Stimulated activated naive CD8-positive, alpha-beta T cell treated with anti-CD3 and anti-CD28 coated beads, Interleukin-15, amount 100 ng/mL, for 72 hours (primary cell): ENCODE measurements at regions not wholly inside any gene's neighbourhood (a gene's known extent, or its start where the extent isn't known, plus 50 kb on each side); places are given as distances from the start of the nearest gene placed in this dataset.

Source experiments
- ATAC-seq: fragments of 150-1000 bp; cut with Tn5 transposase; 2 replicates; pipeline ENCODE4 v1.10.0; 2021; ENCODE audit warnings: mild to moderate bottlenecking, moderate library complexity
- DNase-seq, 2 donors: peaks; one replicate each; pipeline ENCODE4 v3.0.0; 2021 to 2022
- H3K27ac Mint-ChIP-seq, 2 donors: one replicate each; pipeline ENCODE4 v1.8.0; 2022; ENCODE audit warnings: mild to moderate bottlenecking in 2 of 2, mixed read lengths in 2 of 2, moderate library complexity in 2 of 2
- H3K27me3 Mint-ChIP-seq: one replicate; pipeline ENCODE4 v1.8.0; 2022; ENCODE audit warnings: mixed read lengths
- H3K4me1 Mint-ChIP-seq: one replicate; pipeline ENCODE4 v1.8.0; 2022; ENCODE audit warnings: mild to moderate bottlenecking, mixed read lengths
- H3K4me3 Mint-ChIP-seq, 2 donors: one replicate each; pipeline ENCODE4 v1.8.0; 2022; ENCODE audit warnings: mild to moderate bottlenecking in 2 of 2, mixed read lengths in 2 of 2, moderate library complexity in 1 of 2
- H3K9me3 Mint-ChIP-seq, 2 donors: one replicate each; pipeline ENCODE4 v1.8.0; 2022; ENCODE audit warnings: mixed read lengths in 2 of 2

- H3K27ac Mint-ChIP-seq = no peak overlapping the region
- no peaks in the 10 kb centered on the region for H3K9me3 Mint-ChIP-seq
- ATAC-seq = no peak
- H3K27me3 Mint-ChIP-seq = no peaks in the 10 kb centered on the region
- no peak overlapping the region for H3K4me3 Mint-ChIP-seq
- H3K4me1 Mint-ChIP-seq = peaks cover 10% of the 10 kb centered on the region
- DNase-seq = no peak
These were observed 54.7 kb upstream of the PGM2 start for GRCh38 chr4:37771771-37772170.

GRCh38 chr4:37770016-37770415 lies 56.5 kb upstream of the PGM2 start:
- no peaks in the 10 kb centered on the region for H3K27me3 Mint-ChIP-seq
- H3K4me1 Mint-ChIP-seq = peaks cover 23% of the 10 kb centered on the region
- H3K27ac Mint-ChIP-seq = no peak overlapping the region
- no peaks in the 10 kb centered on the region for H3K9me3 Mint-ChIP-seq
- H3K4me3 Mint-ChIP-seq = no peak overlapping the region
- no peak for DNase-seq
- ATAC-seq = no peak

DNA sequence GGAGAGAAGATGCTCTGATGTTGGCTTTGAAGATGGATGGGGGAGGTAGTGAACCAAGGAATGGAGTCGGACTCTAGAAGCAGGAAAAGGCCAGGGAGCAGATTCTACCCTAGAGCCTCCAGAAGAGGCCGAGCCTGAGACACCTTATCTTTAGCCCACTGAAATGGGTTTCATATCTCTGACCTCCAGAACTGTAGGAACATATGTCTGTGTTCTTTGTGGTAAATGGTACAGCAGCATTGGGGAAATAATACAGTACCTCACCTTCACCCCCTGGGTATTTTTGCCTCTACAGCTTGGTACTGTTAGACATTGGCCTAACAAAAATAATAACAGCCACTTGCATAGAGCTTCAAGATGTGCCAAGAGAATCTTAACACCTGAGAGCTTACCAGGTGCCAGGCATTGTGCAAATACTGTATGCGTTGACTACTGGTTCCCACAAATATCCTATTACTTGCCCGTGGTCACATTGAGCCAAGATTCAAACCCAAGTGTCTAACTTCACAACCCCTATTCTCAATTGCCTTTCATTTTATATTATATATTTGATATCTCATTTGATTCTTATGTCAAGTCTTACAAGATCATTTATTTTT lies 57.0 kb upstream of the PGM2 start:
- Mint-ChIP-seq H3K4me3 (no peak overlapping the region), H3K4me1 (peaks cover 23% of the 10 kb centered on the region), H3K9me3 (no peaks in the 10 kb centered on the region), H3K27ac (no peak overlapping the region), H3K27me3 (no peaks in the 10 kb centered on the region)
- no peak for DNase-seq
- ATAC-seq = no peak

DNA sequence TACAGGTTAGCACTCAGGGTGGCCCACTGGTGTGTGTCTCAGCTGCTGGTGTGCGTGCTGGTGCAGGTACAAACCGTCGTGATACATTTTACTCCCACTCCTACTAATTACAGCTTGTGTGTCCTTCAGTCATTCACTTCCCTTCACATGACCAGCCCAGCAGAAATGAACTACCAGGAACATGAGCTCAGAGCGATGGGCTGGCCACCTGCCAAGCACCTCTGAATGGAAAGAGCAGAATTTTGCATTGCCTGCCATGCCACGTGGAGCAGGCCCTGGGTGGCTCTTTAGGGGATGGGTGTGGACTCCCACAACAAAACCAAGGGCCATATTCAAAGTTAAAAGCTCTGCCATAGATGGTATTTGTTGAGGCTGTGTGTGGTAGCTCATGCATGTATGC lies 58.9 kb upstream of the PGM2 start:
- H3K4me3 Mint-ChIP-seq = no peak overlapping the region
- H3K27me3 Mint-ChIP-seq = no peaks in the 10 kb centered on the region
- ATAC-seq (no peak), DNase-seq (no peak)
- peaks cover 23% of the 10 kb centered on the region for H3K4me1 Mint-ChIP-seq
- no peaks in the 10 kb centered on the region for H3K9me3 Mint-ChIP-seq
- no peak overlapping the region for H3K27ac Mint-ChIP-seq

DNA sequence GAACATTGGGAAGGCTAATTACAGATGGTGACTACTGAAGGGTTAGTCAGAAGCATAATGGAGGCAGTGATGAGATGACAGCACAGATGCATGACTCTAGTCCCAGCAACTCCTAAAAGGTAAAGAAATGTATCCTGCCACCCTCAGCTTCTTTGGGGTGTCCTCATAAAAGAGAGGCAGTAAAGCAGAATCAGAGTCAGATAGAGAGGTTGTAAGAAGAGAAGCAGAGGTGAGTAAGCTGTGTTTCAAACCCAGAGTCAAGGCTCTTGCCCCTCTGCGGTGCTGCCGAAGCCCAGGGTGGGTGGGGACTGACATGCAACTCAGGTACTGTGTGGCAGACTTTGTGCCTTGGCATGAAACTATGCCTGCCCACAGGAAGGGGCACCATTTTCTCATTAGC lies 59.5 kb upstream of the PGM2 start:
- Mint-ChIP-seq H3K4me1 (peaks cover 23% of the 10 kb centered on the region), H3K27ac (no peak overlapping the region), H3K27me3 (no peaks in the 10 kb centered on the region), H3K9me3 (no peaks in the 10 kb centered on the region), H3K4me3 (no peak overlapping the region)
- DNase-seq (no peak), ATAC-seq (peak; percentile 7)

GRCh38 chr4:37765741-37766140 lies 60.7 kb upstream of the PGM2 start:
- Mint-ChIP-seq H3K27me3 (no peaks in the 10 kb centered on the region), H3K27ac (peak overlapping the region; percentile 79 to 90), H3K4me3 (peak overlapping the region; percentile 25 to 30)

GRCh38 chr4:37763831-37764230 lies 62.7 kb upstream of the PGM2 start:
- no peak overlapping the region for H3K27ac Mint-ChIP-seq
- H3K9me3 Mint-ChIP-seq = no peaks in the 10 kb centered on the region
- ATAC-seq (no peak), DNase-seq (no peak)
- no peak overlapping the region for H3K4me3 Mint-ChIP-seq
- H3K27me3 Mint-ChIP-seq = no peaks in the 10 kb centered on the region
- peaks cover 23% of the 10 kb centered on the region for H3K4me1 Mint-ChIP-seq

More at GRCh38 chr4:37765741-37766140, 60.7 kb upstream of the PGM2 start:
- Mint-ChIP-seq H3K9me3 (no peaks in the 10 kb centered on the region), H3K4me1 (peaks cover 23% of the 10 kb centered on the region)
- DNase-seq (peak; percentile 33 to 36), ATAC-seq (peak; percentile 87)

- Mint-ChIP-seq H3K4me1 (peaks cover 29% of the 10 kb centered on the region), H3K27ac (no peak overlapping the region), H3K9me3 (no peaks in the 10 kb centered on the region), H3K4me3 (no peak overlapping the region), H3K27me3 (no peaks in the 10 kb centered on the region)
- DNase-seq = no peak
- no peak for ATAC-seq
These were observed 63.5 kb upstream of the PGM2 start for GRCh38 chr4:37762991-37763368.

DNA sequence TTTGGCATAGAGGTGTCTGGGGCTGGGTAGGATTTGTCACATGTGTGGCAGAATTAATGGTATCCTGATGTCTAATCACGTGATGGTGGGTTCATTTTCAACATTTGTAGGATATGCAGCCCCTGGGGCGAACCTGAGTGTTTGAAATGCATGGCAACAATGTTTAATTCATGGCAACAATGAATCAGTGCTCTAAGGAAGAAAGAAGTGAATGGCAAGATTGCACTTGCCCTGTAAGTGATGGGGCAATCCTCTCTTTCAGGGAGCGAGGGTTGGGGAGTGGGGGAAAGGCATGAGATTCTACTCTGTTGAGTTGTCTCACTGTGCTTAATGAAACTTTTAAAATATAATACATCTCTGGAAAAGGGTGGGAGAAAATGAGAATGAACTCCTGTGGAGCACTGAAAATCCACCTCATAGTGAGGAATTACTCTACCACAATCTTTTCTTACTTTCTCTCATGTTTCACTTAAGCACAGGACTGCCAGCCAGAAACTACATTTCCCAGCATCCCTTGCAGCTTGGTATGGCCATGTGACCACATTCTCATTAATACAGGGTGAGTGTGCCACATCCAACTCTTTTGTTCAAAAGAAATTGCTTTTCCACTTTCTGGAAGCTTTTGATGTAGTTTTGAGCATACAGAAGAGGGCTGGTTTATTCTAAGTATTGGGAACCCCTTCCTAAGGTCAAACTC lies 64.0 kb upstream of the PGM2 start:
- H3K4me3 Mint-ChIP-seq = no peak overlapping the region
- H3K4me1 Mint-ChIP-seq = peaks cover 31% of the 10 kb centered on the region
- no peak for ATAC-seq
- DNase-seq = no peak
- no peak overlapping the region for H3K27ac Mint-ChIP-seq
- H3K27me3 Mint-ChIP-seq = no peaks in the 10 kb centered on the region
- no peaks in the 10 kb centered on the region for H3K9me3 Mint-ChIP-seq

DNA sequence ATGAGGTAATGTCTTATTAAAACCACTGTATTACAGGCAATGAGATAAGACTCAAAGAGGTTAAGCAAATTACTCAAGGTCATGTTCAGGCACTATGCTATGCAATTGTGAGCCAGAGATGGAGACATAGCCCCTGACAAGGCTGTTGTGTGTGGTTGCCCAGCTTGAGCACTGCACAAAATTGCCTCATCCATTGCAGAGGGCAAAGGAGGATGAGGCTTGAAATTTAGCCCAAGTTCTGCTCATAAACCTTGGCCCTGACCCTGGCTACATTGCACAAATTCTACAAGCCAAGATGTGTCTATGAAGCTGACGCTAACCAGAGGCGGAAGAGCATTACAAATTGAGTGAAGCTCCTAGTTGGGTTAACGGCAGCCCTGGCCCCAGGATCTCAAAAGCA lies 65.6 kb upstream of the PGM2 start:
- H3K27ac Mint-ChIP-seq = no peak overlapping the region
- no peak for ATAC-seq
- no peaks in the 10 kb centered on the region for H3K27me3 Mint-ChIP-seq
- H3K9me3 Mint-ChIP-seq = no peaks in the 10 kb centered on the region
- DNase-seq = no peak
- no peak overlapping the region for H3K4me3 Mint-ChIP-seq
- H3K4me1 Mint-ChIP-seq = peaks cover 15% of the 10 kb centered on the region

- no peak overlapping the region for H3K27ac Mint-ChIP-seq
- no peak for ATAC-seq
- H3K27me3 Mint-ChIP-seq = no peaks in the 10 kb centered on the region
- no peak overlapping the region for H3K4me3 Mint-ChIP-seq
- peaks cover 12% of the 10 kb centered on the region for H3K4me1 Mint-ChIP-seq
- DNase-seq = no peak
- H3K9me3 Mint-ChIP-seq = no peaks in the 10 kb centered on the region
These were observed 66.7 kb upstream of the PGM2 start for GRCh38 chr4:37759833-37760232.

DNA sequence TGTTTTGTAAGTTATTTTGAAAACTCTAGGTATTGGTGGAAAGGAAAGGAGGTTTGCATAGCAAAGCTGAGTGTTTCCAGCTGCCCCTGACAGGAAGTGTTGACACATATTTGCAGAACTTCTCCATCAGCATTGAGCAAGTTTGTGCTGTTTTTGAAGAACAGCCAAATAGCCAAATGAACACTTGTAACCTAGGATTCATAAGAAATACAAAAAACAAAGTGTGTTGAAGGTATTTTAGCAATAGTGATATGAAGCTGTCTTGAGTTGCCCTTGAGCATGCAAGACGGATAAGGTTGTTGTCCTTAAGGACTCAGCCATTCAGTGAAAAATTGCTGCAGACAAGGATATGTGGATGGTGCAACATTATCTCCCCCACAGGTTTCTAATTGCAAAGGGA lies 68.3 kb upstream of the PGM2 start:
- no peak for DNase-seq
- H3K4me1 Mint-ChIP-seq = peaks cover 21% of the 10 kb centered on the region
- H3K9me3 Mint-ChIP-seq = no peaks in the 10 kb centered on the region
- H3K4me3 Mint-ChIP-seq = no peak overlapping the region
- H3K27ac Mint-ChIP-seq = no peak overlapping the region
- H3K27me3 Mint-ChIP-seq = no peaks in the 10 kb centered on the region
- ATAC-seq = peak; percentile 43

GRCh38 chr4:37757761-37758160 lies 68.7 kb upstream of the PGM2 start:
- no peak overlapping the region for H3K4me3 Mint-ChIP-seq
- H3K27me3 Mint-ChIP-seq = no peaks in the 10 kb centered on the region
- H3K9me3 Mint-ChIP-seq = no peaks in the 10 kb centered on the region
- H3K4me1 Mint-ChIP-seq = peaks cover 21% of the 10 kb centered on the region
- no peak for DNase-seq
- ATAC-seq = no peak
- H3K27ac Mint-ChIP-seq = no peak overlapping the region

GRCh38 chr4:37757121-37757520 lies 69.4 kb upstream of the PGM2 start:
- Mint-ChIP-seq H3K4me3 (no peak overlapping the region), H3K27me3 (no peaks in the 10 kb centered on the region), H3K27ac (no peak overlapping the region), H3K9me3 (no peaks in the 10 kb centered on the region), H3K4me1 (peaks cover 21% of the 10 kb centered on the region)
- ATAC-seq (no peak), DNase-seq (no peak)

DNA sequence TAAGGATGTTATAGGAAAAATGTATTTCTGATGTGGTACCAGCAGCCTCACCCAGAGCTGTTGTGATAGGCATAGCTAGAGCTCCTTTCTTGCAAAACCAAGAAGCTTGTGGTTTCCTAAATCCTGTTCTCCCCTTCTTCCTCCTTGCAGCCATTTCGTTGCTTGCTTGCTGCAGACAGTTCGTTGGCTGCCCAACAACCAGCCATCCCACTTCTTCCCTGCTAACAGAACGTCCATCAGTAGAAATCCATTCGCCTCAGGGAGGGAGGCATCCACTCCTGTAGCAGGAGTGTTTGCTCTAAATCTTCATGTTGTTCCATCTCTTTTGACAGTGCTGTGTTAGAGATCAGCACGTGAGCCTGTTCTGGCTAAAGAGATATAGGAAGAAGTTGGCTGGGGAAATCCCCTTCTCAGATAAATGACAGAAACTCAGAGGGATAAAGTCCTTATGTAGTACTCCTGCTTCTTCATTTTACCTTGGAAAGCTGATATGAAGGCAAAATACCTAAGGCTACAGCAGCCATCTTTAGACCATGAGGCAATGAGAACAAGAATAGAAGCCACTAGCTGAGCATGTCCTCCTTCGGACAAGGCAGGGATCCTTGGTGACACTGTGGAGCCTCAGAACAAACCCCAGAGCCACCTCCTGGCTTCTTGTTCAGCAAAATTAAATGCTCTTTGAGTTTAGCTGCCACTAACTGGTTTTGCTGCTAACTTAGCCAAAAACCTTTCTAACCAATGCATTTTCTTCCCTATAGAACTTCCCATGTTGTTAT lies 68.4 kb upstream of the RELL1 start:
- no peak for ATAC-seq
- Mint-ChIP-seq H3K4me3 (peak overlapping the region; percentile 9 to 35), H3K27ac (no peak overlapping the region)

DNA sequence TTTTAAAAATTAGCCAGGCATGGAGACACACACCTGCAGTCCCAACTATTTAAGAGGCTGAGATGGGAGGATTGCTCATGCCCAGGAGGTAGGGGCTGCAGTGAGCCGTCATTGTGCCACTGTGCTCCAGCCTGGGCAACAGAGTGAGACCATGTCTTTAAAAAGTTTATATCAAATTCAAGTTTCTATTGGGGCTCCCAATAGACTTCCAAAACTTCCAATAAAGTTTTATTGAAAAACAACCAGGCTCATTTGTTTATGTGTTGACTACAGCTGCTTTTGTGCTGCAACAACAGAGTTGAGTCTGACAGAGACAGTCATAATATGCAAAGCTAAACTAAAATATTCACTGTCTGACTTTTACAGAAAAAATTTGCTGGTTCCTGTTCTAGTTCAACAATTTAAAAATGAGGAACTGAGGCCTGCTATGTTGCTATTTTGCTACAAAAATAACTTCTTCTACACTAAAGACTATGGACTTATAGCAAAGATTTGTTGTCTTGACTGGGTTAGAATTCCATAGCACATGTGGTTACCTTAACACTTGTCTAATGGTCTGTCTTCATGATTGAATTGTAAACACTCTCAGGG lies 63.3 kb upstream of the RELL1 start:
- no peaks in the 10 kb centered on the region for H3K27me3 Mint-ChIP-seq
- H3K9me3 Mint-ChIP-seq = peaks cover 9 to 11% of the 10 kb centered on the region in 2 donors
- no peak overlapping the region for H3K27ac Mint-ChIP-seq
- ATAC-seq (no peak), DNase-seq (no peak)
- no peak overlapping the region for H3K4me3 Mint-ChIP-seq
- peaks cover 23% of the 10 kb centered on the region for H3K4me1 Mint-ChIP-seq

More for the DNA sequence above, 68.4 kb upstream of the RELL1 start:
- no peaks in the 10 kb centered on the region for H3K9me3 Mint-ChIP-seq
- no peaks in the 10 kb centered on the region for H3K27me3 Mint-ChIP-seq
- no peak for DNase-seq
- H3K4me1 Mint-ChIP-seq = peaks cover 21% of the 10 kb centered on the region
